Hematopoietic multipotent progenitor cell treated with erythropoietin and hydrocortisone succinate and interleukin-3 and kit ligand, for 4 days (in vitro differentiated cells): ENCODE measurements at regions not wholly inside any gene's neighbourhood (a gene's known extent, or its start where the extent isn't known, plus 50 kb on each side); places are given as distances from the start of the nearest gene placed in this dataset.

Experiments
- DNase-seq: peaks from one replicate; pipeline ENCODE4 v3.0.0-alpha.2; 2015

DNA sequence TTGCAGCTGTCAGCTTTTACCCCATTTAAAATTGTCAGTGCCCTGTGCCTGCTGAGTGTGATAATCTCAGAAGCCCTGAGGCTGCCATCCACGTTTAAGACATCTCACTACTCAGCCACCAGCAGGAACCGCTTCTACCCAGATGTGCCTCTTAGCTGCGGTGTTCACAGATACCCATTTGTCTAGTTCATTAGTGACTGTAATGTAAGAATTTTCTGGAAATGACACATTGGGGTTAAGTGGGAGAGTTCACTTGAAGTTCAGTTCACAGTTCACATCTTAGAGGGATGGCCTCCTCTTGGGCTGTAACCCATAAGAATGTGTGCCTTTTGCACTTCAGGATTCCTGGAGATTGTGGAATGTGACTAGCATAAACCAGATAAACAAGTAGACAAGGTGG lies 477.7 kb downstream of the BTBD3 start:
- no peak for DNase-seq

DNA sequence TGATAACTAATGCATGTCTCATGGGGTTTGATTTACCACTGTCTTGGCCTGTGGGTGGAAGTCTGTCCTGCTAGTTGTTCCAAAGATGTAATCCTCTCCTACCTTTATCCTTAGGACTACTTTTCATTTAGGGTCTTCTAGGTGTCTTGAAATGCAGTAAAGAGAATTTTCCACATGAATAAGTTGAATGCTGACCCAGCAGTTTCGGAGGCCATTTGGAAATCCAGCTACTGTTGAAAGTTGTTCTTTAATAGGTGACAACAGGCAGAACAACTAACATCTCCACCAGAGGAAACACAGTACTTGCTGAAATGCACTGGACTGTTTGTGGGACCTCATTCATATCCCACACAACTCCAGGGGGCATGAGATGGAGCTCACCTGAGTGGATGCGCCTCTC lies 478.1 kb downstream of the BTBD3 start:
- no peak for DNase-seq

DNA sequence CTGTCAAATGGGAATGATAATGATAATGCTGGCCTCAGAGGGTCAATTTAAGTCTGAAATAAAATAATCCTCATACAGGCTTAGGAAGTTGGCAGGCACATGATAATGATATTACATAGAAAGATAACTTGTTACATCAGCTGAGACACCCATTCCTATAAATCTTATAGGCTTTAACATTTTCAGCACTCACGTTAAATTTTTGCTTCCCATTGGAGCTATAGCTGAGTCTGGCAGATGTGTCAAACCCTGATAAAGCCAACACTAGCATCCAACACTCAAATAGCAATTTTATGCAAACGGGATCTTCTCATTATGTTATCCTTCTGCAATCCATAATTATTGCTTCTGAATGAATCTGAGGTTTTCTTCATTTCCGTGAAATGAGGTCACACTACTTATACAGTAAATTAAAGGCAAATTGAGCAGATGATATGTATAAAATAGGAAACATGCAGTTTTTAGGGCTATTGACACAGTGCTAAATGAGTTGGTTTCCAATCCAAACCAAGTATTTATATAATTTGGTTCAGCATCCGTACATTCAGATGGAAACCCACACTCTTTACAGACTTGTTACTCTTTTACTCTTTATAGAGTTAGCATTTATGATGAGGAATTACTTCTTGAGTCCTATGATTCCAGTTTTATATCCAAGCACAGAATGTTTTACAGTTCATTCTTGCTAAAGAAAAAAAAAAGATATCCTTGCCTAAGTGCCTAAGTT lies 481.6 kb downstream of the BTBD3 start:
- DNase-seq, result no peak

DNA sequence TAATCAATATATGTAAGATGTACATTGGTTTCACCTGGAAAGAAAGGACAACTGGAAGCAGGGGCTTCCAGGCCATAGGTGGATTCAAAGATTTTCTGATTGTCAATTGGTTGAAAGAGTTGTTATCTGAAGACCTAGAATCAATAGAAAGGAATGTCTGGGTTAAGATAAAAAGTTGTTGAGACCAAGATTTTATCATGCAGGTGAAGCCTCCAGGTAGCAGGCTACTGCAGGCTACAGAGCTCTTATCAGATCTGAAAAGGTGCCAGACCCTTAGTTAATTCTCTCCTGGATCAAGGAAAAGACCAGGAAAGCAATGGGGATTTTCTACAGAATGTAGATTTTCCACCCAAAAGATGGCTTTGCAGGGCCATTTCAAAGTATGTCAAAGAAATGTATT lies 487.2 kb downstream of the BTBD3 start:
- DNase-seq, result no peak

DNA sequence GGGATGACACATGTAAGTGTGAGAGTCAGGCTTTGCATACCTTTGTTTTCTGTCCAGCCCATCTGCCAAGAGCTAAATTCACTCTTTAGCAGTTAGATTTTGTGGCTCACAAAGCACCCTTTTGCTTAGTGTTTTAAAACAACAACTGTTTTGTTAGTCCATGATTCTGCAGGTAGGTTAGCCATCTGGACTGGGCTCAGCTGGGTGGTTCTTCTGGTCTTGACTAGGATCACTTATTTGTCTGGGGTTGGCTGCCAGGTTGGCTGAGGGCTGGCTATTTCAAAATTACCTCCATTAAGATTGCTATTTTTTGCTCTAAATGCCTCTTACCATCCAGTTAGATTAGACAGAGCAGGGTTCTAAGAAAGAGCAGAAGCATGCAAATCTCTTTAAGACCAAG lies 489.3 kb downstream of the BTBD3 start:
- DNase-seq, result no peak

DNA sequence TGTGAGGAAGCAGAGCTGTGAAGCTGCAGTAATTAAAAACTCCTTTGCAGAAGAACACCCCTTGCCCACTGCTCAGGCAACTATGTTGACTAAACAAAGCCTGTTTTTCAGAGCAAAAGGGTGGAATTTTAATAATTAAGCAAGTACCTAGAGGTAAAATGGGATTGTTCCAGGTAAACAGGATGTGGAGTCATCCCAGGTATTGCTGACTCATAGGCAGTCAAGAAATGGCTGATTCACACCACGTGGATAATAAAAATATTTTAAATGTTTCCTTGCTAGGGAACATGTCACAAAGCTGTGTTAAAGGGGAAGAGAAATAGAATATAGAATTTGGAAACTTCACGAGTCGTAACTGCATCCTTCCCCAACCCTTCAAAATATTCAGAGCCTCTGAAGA lies 491.8 kb downstream of the BTBD3 start:
- no peak for DNase-seq

DNA sequence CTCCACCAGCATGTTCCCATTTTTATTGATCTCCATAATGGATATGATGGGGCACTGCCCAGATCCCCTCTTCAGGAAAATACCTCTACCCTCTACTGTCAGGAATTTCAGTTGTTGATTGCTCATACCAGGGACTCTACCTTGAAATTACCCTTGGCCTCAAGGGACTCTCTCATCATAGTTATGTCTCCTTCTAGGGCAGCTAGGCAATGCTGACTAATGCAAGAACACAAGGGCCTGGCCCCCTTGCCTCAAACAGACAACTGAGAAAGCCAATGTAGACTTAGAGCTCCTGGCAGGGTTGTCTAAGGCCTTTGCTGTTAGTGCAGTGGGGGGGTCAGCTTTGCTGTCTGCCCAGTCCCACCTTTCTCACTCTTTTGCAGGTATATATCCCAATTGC lies 493.1 kb downstream of the BTBD3 start:
- DNase-seq, result no peak

DNA sequence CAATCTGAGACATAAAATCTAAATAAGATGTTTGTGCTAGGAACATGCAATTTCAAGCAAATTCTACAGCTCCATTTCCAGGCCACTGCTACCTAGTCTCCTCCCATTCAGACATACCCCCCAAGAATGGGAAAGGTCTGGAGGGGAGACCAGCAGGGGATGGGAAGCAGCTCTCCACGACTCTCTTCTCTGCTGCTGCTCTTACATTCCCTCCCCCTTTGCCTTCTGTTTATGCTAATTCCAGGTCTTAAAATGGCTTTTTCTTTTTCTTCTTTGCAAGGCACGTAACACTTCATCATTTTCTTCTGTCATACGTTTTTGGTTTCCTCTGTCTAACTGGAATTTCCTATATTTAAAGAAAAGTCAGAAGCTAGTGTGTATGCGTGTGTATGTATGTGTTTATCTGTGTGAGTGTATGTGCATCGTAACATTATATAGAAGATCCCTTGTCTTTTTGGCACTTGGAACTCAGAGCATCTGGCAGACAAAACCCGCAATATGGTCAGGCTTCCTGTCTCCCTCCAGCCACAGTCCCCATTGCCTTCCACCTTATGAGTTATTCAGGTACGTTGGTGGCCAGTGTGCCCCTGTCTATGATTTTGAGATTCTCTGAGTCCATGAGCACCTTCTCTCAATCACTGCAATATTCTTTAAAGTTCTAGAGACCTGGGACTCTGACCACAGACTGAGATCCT lies 493.7 kb downstream of the BTBD3 start:
- no peak for DNase-seq

DNA sequence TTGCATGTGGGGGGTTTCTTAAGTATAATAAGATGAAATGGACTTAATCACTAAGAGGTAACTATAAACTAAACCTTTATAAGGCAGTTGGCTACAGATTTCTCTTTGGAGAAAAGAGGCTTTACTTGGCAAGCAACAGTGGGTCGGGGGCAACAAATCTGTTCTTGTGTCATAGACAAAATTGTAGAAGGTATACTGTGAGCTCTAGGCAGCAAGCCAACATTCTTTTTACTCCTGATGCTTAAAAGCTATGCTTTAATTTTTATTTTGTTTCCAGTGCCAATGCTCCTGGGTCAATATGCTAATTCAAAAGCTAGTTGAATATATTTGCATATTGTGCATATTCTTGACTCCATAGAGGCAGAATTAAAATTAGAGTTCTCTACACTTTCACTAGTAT lies 495.4 kb downstream of the BTBD3 start:
- DNase-seq, result no peak

DNA sequence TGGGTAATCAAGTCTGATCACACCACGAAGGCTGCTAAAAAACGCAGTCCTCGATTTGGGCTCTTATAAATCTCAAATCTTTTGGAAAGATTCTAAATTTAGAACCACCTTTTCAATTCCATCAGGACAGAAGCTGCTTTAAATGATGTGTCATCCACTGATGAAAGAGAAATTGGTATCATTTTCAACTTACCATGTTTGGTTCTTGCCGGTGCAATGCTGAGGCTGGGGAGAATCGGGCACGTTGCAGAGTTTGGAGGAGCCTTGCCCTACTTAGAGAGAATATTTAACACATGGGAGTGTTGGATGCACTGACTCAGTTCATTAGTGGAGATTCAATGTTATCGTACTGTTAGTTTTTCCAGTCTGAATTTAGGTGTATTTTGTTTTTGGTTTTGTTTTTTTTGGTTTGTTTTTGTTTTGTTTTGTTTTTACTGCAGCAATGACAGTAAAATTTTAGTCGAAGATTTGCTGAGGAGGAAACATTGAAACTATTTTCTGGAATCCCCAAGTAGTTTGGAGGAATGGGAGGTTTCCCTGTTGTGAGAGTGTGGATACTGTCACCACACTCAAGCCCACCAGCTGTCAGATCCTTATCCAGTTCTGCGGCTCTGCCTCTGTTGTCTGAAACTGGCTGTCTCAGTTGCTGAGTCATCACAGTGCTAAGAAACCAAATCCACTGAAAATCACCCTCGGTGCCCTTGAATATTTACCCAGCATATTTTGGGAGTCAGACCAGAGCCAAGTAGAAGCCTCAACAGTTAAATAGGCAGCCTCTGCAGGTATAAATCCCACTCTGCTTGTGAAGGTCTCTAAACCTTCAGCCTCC lies 497.0 kb downstream of the BTBD3 start:
- DNase-seq, result peak; percentile 41

DNA sequence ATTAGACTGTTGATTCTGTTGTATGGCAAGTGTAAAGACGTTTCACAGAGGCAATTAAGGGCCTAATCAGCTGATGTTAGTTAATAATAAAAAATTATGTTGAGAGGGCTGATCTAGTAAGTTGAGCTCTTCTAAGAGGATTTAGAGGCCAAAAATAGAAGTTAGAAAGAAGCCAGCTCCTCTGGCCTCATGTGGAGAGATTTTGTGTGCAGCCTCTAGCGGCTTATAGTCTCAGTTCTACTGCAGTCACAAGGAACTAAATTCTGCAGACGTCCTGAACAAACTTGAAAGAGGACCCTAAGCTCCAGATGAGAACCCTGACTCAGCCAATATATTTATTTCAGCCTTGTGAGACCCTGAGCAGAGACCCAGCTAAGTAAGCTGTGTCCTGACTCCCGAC lies 498.6 kb downstream of the BTBD3 start:
- DNase-seq, result no peak

DNA sequence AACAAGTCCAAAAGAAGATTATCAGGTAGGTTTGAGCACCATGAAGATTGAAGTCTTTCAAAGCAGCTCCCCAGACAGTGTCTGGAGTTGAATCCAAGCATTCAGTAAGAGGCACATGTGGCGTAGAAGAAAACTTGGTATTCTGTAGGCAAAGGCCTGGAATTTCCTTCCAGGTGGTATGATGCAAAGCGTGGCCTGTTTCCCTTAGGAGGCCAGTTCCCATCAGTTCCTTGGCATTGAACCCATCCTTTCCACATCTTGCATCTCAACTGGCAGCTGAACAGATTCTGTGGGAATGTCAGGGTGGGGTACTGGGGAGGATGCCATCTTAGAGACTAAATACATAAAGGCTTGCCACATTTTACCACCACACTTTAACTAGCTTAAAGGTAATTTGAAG lies 516.0 kb downstream of the BTBD3 start:
- no peak for DNase-seq

DNA sequence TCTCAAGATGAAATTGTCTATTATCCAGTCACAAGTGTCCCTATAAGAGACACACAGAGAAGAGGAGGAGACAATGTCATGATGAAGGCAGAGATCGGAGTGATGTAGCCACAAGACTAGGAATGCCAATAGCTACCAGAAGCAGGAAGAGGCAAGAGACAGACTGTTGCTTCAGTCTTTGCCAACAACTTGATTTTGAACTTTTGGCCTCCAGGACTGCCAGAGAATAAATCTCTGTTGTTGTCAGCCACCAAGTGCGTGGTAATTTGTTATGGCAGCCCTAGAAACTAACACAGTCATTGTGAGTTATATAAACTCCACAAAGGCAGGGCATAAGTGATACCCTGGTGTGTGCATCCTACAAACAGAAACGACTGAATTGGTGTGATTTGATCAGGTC lies 517.0 kb downstream of the BTBD3 start:
- no peak for DNase-seq

DNA sequence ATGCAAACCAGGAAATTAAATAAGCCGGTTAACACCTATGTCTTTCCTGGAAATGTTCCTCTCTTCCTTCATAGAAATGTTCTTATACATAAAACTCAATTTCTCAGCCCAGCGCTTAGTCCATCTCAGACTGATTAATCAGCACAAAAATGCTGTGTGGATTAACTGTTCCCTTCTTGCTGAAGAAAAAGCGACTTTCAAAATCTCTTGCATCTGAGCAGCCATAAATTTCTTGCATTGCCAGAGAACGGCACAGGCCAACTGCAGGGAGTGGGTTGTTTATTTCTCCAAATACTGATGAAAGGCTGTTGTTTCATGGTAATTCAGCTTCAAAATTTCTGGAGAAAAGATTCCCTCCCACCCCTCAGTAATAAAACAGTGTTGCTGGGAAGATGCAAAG lies 517.6 kb downstream of the BTBD3 start:
- no peak for DNase-seq

DNA sequence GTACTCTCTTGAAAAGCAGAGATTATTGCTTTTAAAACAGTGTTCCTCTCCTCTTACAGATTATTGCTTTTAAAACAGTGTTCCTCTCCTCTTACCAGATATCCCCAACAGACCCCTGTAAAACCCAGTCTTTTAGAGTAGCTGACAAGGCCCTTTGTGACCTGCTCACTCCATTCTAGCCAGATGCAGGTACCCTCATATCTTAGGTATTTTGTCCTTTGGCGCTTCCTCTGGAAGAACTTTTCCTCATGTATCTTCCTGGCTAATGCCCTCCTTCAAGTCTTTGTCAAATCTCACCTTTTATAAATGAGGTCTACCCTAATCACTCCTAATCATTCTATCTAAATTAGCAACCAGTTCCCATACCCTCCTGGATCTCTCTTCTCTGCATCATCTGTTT lies 536.0 kb downstream of the BTBD3 start:
- DNase-seq, result no peak

DNA sequence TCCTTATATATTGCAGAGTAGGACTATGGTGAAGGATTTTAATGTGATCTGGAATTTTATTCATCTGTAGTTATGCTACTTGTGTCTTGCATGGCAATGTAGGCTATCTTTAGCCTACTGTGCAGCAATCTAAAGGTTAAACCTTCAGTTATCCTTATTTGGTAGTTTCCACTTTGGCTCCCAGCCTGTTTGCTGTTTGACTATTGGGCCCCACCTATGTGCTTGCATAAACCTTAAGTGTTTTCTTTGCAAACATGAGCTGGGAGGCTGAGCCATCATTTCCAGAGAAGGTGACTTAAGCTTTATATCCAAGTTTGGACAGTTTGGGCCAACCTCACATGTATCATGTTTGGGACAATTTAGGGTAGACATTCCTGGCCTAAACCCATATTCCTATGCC lies 537.5 kb downstream of the BTBD3 start:
- DNase-seq, result no peak

DNA sequence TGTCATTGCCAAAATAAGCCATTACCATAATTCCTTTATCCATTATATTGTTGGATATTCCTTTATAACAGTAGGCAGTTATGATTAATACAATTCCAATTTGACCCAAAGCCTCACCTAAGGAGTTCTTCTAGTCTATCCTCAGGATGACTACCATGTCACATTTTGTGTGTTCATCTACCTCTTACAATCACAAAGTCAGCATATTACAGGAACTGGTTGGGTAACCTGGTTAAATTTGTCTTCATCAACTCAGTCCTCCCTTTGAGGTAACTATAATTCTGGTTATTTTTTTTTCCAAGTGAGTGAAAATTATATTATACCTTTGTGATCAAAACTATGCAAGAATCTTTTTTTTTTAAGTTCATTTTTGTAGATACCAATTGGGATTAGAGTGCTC lies 540.5 kb downstream of the BTBD3 start:
- DNase-seq, result no peak

DNA sequence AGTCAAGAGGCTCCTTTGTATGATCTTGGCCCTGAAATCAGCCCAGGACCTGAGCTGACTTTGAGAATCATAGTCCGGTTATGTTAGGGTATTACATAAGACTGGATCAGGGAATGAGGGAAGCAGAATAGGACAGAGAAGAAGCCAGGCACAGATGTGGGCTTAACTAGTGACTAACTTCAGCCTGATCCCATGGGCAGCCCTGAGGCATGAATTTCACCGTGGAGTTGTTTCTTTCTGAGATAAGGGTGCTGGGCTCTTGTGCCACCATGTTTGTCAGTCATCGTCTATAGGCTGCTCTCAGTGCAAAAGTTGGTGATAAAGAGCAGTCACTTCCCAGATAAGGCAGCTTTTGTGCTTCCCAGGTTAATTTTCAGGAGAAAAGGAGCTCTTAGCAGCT lies 544.7 kb upstream of the SPTLC3 start:
- DNase-seq, result no peak

DNA sequence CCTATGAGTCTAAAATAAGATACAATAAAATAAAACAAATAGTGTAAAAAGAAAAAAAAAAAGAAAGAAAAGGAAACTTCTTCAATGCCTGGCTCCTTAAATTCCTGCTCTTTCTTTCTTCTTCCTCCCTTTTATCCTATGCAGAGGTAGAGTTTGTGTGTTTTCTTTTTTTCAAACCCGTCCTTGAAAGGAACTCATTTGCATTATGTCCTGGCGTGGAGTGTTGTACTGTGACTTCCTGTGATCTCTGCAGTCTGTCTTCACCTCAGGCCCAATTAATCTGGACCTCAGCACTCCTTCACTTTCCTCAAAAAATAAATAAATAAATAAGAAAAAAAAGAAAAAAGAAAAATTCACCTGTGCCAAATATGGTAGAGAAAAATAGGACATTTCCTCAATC lies 541.9 kb upstream of the SPTLC3 start:
- DNase-seq, result no peak

DNA sequence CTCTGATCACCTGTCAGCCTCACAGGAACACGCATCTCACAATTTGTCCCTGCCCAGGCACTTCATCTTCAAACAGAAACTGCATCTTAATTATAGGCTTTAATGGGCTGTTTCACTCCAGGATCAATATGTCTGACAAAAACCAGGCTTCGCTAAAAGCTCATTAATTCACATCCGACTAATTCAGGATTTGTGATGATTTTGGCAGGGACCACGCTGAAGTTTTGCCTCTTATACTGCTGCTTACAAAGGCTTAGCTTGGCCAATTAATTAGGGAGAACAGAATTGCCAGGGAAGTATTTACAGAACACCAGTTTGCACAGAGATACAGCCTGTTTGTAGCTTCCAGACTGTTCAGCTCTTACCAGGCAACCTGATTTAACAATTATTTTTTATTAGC lies 541.0 kb upstream of the SPTLC3 start:
- no peak for DNase-seq

DNA sequence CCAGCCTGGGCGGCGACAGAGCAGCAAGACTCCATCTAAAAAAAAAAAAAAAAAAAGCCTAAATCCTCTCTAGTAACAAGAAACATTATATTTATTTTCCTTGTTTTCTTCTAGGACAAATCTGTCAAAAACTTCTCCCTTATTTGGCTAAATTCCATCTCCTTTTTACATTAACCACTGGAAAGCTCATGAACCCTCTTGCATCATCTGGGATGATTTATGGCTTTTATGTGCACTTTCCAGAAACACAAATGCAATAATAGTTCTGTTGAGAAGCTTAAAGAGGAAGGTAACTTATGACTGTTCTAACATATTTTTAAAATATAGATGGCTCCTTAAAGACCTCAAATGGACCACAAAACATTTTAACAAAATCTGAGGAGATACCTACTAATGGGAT lies 526.1 kb upstream of the SPTLC3 start:
- DNase-seq, result no peak

DNA sequence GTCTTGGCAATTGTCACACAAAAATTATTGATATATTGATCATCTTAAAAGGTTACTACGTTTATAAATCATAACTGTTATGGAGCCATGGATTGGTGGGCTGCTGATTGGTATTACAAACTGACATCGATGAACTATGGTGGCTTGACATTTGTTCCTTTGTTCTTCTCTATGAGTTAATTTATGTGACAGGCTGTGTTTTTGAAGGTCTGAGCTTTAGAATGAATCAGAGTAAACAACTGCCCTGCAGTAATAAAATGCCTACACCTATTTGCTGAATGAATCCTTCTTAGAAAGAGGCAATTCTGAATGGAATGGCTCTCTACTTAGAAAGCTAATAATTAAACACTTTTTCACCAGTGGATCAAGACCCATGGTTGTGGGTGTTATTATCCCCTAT lies 506.3 kb upstream of the SPTLC3 start:
- DNase-seq, result no peak

DNA sequence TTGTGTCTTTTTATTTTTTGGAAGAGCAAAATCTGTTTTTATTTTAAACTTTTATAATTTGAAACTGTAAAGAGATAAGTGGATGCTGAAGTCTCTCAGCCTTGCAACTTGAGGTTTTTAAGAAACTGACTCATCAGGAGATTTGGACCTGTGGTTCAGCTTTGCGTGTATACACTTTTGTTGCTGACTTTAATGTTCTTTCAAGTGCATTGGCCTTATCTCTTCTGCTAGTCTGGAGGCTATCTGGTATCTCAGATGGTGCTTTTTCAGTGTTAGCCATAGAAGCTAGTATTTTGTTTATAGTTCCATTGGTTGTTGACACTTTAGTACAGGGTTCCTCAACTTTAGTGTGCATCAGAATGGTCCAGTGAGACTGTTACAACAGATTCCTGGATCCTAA lies 504.0 kb upstream of the SPTLC3 start:
- DNase-seq, result no peak

DNA sequence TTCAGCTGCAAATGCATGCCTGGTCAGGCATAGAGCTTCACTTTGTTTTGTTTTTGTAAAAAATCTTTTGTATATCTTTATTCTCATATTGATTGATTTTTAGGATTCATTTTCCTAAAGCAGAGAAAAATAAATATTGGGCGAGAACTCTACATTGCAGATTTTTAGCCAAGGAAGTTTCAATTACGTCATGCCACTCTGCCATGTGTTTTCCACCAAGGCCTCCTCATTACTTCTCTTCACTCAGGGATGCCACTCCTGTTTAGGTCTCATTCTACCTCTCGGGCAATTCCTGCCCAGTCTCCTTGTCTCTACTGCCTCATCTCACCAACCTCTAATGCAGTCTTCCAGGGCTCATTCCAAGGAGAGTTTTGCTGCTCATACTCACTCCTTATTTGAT lies 497.3 kb upstream of the SPTLC3 start:
- no peak for DNase-seq
